ENCODE measurements at regions not wholly inside any gene's neighbourhood (a gene's known extent, or its start where the extent isn't known, plus 50 kb on each side); places are given as distances from the start of the nearest gene placed in this dataset.
"Not testable (repeated sequence)": the region's sequence is repeated elsewhere in the genome, so short reads cannot be mapped to it uniquely, and the experiment has no call there.

GRCh38 chr10:56481521-56482091, 120.5 kb upstream of the ZWINT start:
- Mint-ChIP-seq H3K4me3 (no peak overlapping the region), H3K4me1 (ENCODE audit: low read depth) (no peaks in the 10 kb centered on the region), H3K9me3 (no peaks in the 10 kb centered on the region), H3K27me3 (no peaks in the 10 kb centered on the region), H3K36me3 (ENCODE audit: low read depth) (no peaks in the 10 kb centered on the region), H3K27ac (no peak overlapping the region)
- intact Hi-C loops (cut with micrococcal nuclease) = no loop called here

GRCh38 chr10:56472978-56473377, 111.9 kb upstream of the ZWINT start:
- intact Hi-C loops (cut with micrococcal nuclease) = no loop called here
- no peaks in the 10 kb centered on the region for H3K27me3 Mint-ChIP-seq
- no peak overlapping the region for H3K27ac Mint-ChIP-seq
- peaks cover 9% of the 10 kb centered on the region for H3K9me3 Mint-ChIP-seq
- no peaks in the 10 kb centered on the region for H3K36me3 Mint-ChIP-seq (ENCODE audit: low read depth)
- H3K4me3 Mint-ChIP-seq = no peak overlapping the region
- no peaks in the 10 kb centered on the region for H3K4me1 Mint-ChIP-seq (ENCODE audit: low read depth)

GRCh38 chr10:56470701-56471100, 109.6 kb upstream of the ZWINT start:
- intact Hi-C loops (cut with micrococcal nuclease) = no loop called here
- Mint-ChIP-seq H3K36me3 (ENCODE audit: low read depth) (no peaks in the 10 kb centered on the region), H3K27ac (no peak overlapping the region), H3K4me1 (ENCODE audit: low read depth) (no peaks in the 10 kb centered on the region), H3K27me3 (no peaks in the 10 kb centered on the region), H3K9me3 (peaks cover 9% of the 10 kb centered on the region), H3K4me3 (no peak overlapping the region)

- Mint-ChIP-seq H3K4me3 (no peak overlapping the region), H3K4me1 (ENCODE audit: low read depth) (no peaks in the 10 kb centered on the region)
Measured at GRCh38 chr10:56469482-56469881, 108.4 kb upstream of the ZWINT start.

GRCh38 chr10:56466005-56466404, 104.9 kb upstream of the ZWINT start:
- no peak overlapping the region for H3K27ac Mint-ChIP-seq
- H3K27me3 Mint-ChIP-seq = no peaks in the 10 kb centered on the region
- no peaks in the 10 kb centered on the region for H3K36me3 Mint-ChIP-seq (ENCODE audit: low read depth)
- no peaks in the 10 kb centered on the region for H3K4me1 Mint-ChIP-seq (ENCODE audit: low read depth)
- H3K4me3 Mint-ChIP-seq = no peak overlapping the region
- H3K9me3 Mint-ChIP-seq = peaks cover 20% of the 10 kb centered on the region
- intact Hi-C loops (cut with micrococcal nuclease) = no loop called here

More at GRCh38 chr10:56469482-56469881, 108.4 kb upstream of the ZWINT start:
- Mint-ChIP-seq H3K27me3 (no peaks in the 10 kb centered on the region), H3K9me3 (peaks cover 20% of the 10 kb centered on the region), H3K36me3 (ENCODE audit: low read depth) (no peaks in the 10 kb centered on the region), H3K27ac (no peak overlapping the region)
- intact Hi-C loops (cut with micrococcal nuclease) = no loop called here

GRCh38 chr10:56449770-56450169, 88.7 kb upstream of the ZWINT start:
- H3K36me3 Mint-ChIP-seq (ENCODE audit: low read depth) = no peaks in the 10 kb centered on the region
- H3K4me1 Mint-ChIP-seq (ENCODE audit: low read depth) = no peaks in the 10 kb centered on the region
- no peak overlapping the region for H3K27ac Mint-ChIP-seq
- intact Hi-C loops (cut with micrococcal nuclease) = no loop called here
- no peak overlapping the region for H3K4me3 Mint-ChIP-seq
- no peaks in the 10 kb centered on the region for H3K27me3 Mint-ChIP-seq
- peaks cover 23% of the 10 kb centered on the region for H3K9me3 Mint-ChIP-seq

GRCh38 chr10:56447613-56448012, 86.6 kb upstream of the ZWINT start:
- peaks cover 23% of the 10 kb centered on the region for H3K9me3 Mint-ChIP-seq
- H3K4me1 Mint-ChIP-seq (ENCODE audit: low read depth); H3K27ac Mint-ChIP-seq; intact Hi-C loops (cut with micrococcal nuclease); H3K4me3 Mint-ChIP-seq; H3K36me3 Mint-ChIP-seq (ENCODE audit: low read depth); H3K27me3 Mint-ChIP-seq: not testable (repeated sequence)

GRCh38 chr10:56441337-56441736, 80.3 kb upstream of the ZWINT start:
- H3K27me3 Mint-ChIP-seq; intact Hi-C loops (cut with micrococcal nuclease); H3K4me3 Mint-ChIP-seq; H3K4me1 Mint-ChIP-seq (ENCODE audit: low read depth); H3K9me3 Mint-ChIP-seq; H3K27ac Mint-ChIP-seq; H3K36me3 Mint-ChIP-seq (ENCODE audit: low read depth): not testable (repeated sequence)

Measured in dendritic cell treated with granulocyte-macrophage colony-stimulating factor and Interleukin-4, amounts not matched to agents 40 ng/mL and 50 ng/mL, for 4 days (primary cell).